Endothelial cell of umbilical vein (primary cell): ENCODE measurements at regions not wholly inside any gene's neighbourhood (a gene's known extent, or its start where the extent isn't known, plus 50 kb on each side); places are given as distances from the start of the nearest gene placed in this dataset.

Source experiments
- BruUV-seq: library from RNA; stranded (reverse); fragments of 400-500 nt; replicated peaks from 2 replicates; lab custom pipeline; 2021; lab: Mats Ljungman, UMichigan
- CTCF ChIA-PET: fragments of 300-600, 350-600 bp; sonication (Branson Sonifier 250); formaldehyde crosslinking; loops from one replicate; lab custom pipeline; 2021; ENCODE audit warnings: antibody characterized with exemption, inconsistent platforms; lab: Charles Lee
- POLR2A ChIA-PET: fragments of 300-600, 350-600 bp; sonication (Branson Sonifier 250); formaldehyde crosslinking; loops from one replicate; lab custom pipeline; 2021; ENCODE audit warnings: antibody characterized with exemption, inconsistent platforms; lab: Charles Lee
- DNase-seq: peaks from one replicate; pipeline ENCODE4 v3.0.0-alpha.2; 2011; ENCODE audit warnings: low read depth, low spot score
- FAIRE-seq: peaks from 2 replicates; lab custom pipeline; 2011; peaks lifted over from hg19 to GRCh38; lab: Jason Lieb, UNC
- H2AFZ ChIP-seq: 2 replicates; pipeline ENCODE4 v1.6.0; 2012; ENCODE audit warnings: low read depth, low read length, control low read depth, inconsistent platforms
- H3K27ac ChIP-seq: 2 replicates; pipeline ENCODE4 v1.5.1; 2011; ENCODE audit warnings: low read depth, mild to moderate bottlenecking, control low read depth, low read length, moderate library complexity; ENCODE audit not compliant: insufficient read depth
- H3K27me3 ChIP-seq, 2 experiments: 2 replicates each; pipeline versions ENCODE4 v1.6.0 to v1.6.1; 2011; ENCODE audit warnings: low read length in 2 of 2, mixed read lengths in 1 of 2; ENCODE audit not compliant: control insufficient read depth in 2 of 2, insufficient read depth in 2 of 2
- H3K36me3 ChIP-seq, 2 experiments: 2 replicates in 1 of 2; 3 replicates in 1 of 2; pipeline ENCODE4 v1.5.1; 2011; ENCODE audit warnings: low read length in 2 of 2, mild to moderate bottlenecking in 1 of 2, moderate library complexity in 1 of 2; ENCODE audit not compliant: control insufficient read depth in 2 of 2, insufficient read depth in 2 of 2; ENCODE audit errors: extremely low read depth in 1 of 2
- H3K4me1 ChIP-seq: 3 replicates; pipeline ENCODE4 v1.5.1; 2011; ENCODE audit warnings: mild to moderate bottlenecking, low read length; ENCODE audit not compliant: control insufficient read depth, insufficient read depth; ENCODE audit errors: extremely low read depth
- H3K4me2 ChIP-seq: 2 replicates; pipeline ENCODE4 v1.6.1; 2011; ENCODE audit warnings: low read length, control low read depth, mixed read lengths; ENCODE audit not compliant: insufficient read depth
- H3K4me3 ChIP-seq, 3 experiments: fragments of 200-600 bp in 1 of 3; sonication (generic), shearing (Covaris generic) in 1 of 3; replicated peaks in 1 of 3; 2 replicates each; pipeline ENCODE4 v1.5.1; 2011 to 2016; ENCODE audit warnings: control low read depth in 3 of 3, low read length in 3 of 3, mild to moderate bottlenecking in 2 of 3, inconsistent platforms in 1 of 3, low read depth in 1 of 3, moderate library complexity in 1 of 3; ENCODE audit not compliant: insufficient read depth in 1 of 3
- H3K79me2 ChIP-seq: 2 replicates; pipeline ENCODE4 v1.6.0; 2012; ENCODE audit warnings: low read length, inconsistent platforms; ENCODE audit not compliant: control insufficient read depth, insufficient read depth
- H3K9ac ChIP-seq: replicated peaks from 2 replicates; pipeline ENCODE3; 2011; ENCODE audit warnings: low read length, control low read depth; ENCODE audit not compliant: insufficient read depth; ENCODE audit errors: extremely low read depth
- H3K9me1 ChIP-seq: replicated peaks from 3 replicates; pipeline ENCODE4 v1.6.0; 2011; ENCODE audit warnings: mild to moderate bottlenecking, low read length; ENCODE audit not compliant: control insufficient read depth, insufficient read depth; ENCODE audit errors: extremely low read depth
- H3K9me3 ChIP-seq: replicated peaks from 2 replicates; pipeline ENCODE4 v1.5.1; 2012; ENCODE audit warnings: low read length, inconsistent platforms; ENCODE audit not compliant: control insufficient read depth, insufficient read depth
- H4K20me1 ChIP-seq: replicated peaks from 2 replicates; pipeline ENCODE3; 2011; ENCODE audit warnings: mild to moderate bottlenecking, low read length; ENCODE audit not compliant: control insufficient read depth, insufficient read depth; ENCODE audit errors: extremely low read depth
- CTCF ChIP-seq, 2 donors: IDR thresholded peaks; 1 replicate in 1 of 2; 2 replicates in 1 of 2; pipeline ENCODE4 v1.5.1; 2011; ENCODE audit warnings: low read length in 2 of 2, mild to moderate bottlenecking in 2 of 2, moderate library complexity in 2 of 2, control low read depth in 1 of 2, inconsistent platforms in 1 of 2, low read depth in 1 of 2; ENCODE audit not compliant: insufficient read depth in 1 of 2; ENCODE audit errors: extremely low read depth in 1 of 2
- EZH2 ChIP-seq: IDR thresholded peaks from 2 replicates; pipeline ENCODE4 v1.6.1; 2012; ENCODE audit warnings: borderline replicate concordance, low read depth, mild to moderate bottlenecking, moderate library complexity, low read length, inconsistent platforms; ENCODE audit not compliant: severe bottlenecking
- FOS ChIP-seq: IDR thresholded peaks from 2 replicates; pipeline ENCODE4 v1.6.1; 2011; ENCODE audit warnings: mild to moderate bottlenecking, low read length, moderate library complexity, borderline replicate concordance; ENCODE audit not compliant: insufficient read depth
- GATA2 ChIP-seq: IDR thresholded peaks from 2 replicates; pipeline ENCODE4 v1.7.0; 2011; ENCODE audit warnings: low read depth, mild to moderate bottlenecking, moderate library complexity, mixed read lengths, low read length; ENCODE audit not compliant: insufficient read length, insufficient read depth
- JUN ChIP-seq: IDR thresholded peaks from 2 replicates; pipeline ENCODE4 v1.6.1; 2011; ENCODE audit warnings: borderline replicate concordance, low read depth; ENCODE audit not compliant: insufficient read length, insufficient read depth
- MYC ChIP-seq: IDR thresholded peaks from one replicate; pipeline ENCODE4 v1.6.1; 2011; ENCODE audit warnings: mild to moderate bottlenecking, low read depth, low read length
- POLR2A ChIP-seq: IDR thresholded peaks from 2 replicates; pipeline ENCODE4 v1.6.1; 2012; ENCODE audit warnings: low read depth, mild to moderate bottlenecking, control low read depth, low read length
- POLR2AphosphoS5 ChIP-seq: IDR thresholded peaks from 2 replicates; pipeline ENCODE4 v1.6.1; 2012; ENCODE audit warnings: low read depth, mild to moderate bottlenecking, control low read depth, low read length, moderate library complexity; ENCODE audit not compliant: insufficient read depth
- dilution Hi-C: fragments of 300-500 bp; cut with MboI; formaldehyde crosslinking; loops from one replicate; pipeline ENCODE4 v1.15.0; 2019; ENCODE audit warnings: low sequenced_read_pairs; ENCODE audit not compliant: extremely low pct_ligation_motif_present
- intact Hi-C: fragments of 100-400 bp; cut with micrococcal nuclease; formaldehyde crosslinking; loops from one replicate; pipeline ENCODE4 v1.10.0; 2022
- TF ChIP-seq, protein P1 (sequence below): IDR thresholded peaks from 2 replicates; pipeline ENCODE4 v1.6.1; 2011; ENCODE audit not compliant: insufficient read depth, insufficient read length

DNA sequence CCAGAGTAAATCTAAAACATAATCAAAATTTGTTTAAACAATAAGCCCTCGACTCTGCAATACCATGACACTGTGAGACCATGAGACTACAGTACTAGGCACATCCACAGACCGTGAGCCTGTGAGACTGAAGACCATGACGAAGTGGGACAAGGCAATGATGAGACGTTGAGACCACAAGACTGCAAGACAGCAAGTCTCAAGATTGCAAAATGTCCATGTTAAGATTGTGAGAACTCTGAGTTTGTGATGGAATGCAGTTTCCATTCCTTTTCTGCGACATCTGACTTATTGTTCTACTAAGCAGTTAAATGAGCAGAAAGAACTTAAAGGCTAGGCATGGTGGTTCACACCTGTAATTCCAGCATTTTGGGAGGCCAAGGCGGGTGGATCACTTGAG, 102.1 kb upstream of the PHACTR1 start:
- POLR2A ChIA-PET, result no interaction called here
- H3K9me3 ChIP-seq, result no peaks in the 10 kb centered on the region
- peaks cover 0 to 4% of the 10 kb centered on the region in 2 experiments for H3K27me3 ChIP-seq
- H4K20me1 ChIP-seq, result no peaks in the 10 kb centered on the region
- BruUV-seq, result no TSS peak
- CTCF ChIA-PET, result no interaction called here
- no peaks in the 10 kb centered on the region for H3K4me1 ChIP-seq
- TF ChIP-seq GATA2 (no peak), JUN (no peak), POLR2A (no peak), CTCF (IDR thresholded peaks at IDR 0.05; ENCODE audit: extremely low read depth in 1 of 2, insufficient read depth in 1 of 2, low read depth in 1 of 2, low read length in 2 of 2) (no peak), POLR2AphosphoS5 (no peak), EZH2 (no peak), MYC (no peak), FOS (no peak)
- TF ChIP-seq, protein P1, sequence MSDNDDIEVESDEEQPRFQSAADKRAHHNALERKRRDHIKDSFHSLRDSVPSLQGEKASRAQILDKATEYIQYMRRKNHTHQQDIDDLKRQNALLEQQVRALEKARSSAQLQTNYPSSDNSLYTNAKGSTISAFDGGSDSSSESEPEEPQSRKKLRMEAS, result no peak
- H3K27ac ChIP-seq, result no peak overlapping the region
- no peak overlapping the region for H3K9ac ChIP-seq
- no peak overlapping the region for H3K4me3 ChIP-seq
- no peak for DNase-seq
- FAIRE-seq, result no peak
- dilution Hi-C loops (no loop called here), intact Hi-C loops (no loop called here)
- no peak overlapping the region for H2AFZ ChIP-seq
- no peak overlapping the region for H3K4me2 ChIP-seq
- H3K79me2 ChIP-seq, result no peaks in the 10 kb centered on the region
- H3K36me3 ChIP-seq, result no peaks in the 10 kb centered on the region
- no peaks in the 10 kb centered on the region for H3K9me1 ChIP-seq
